HG03571 (cell line): ENCODE measurements at regions not wholly inside any gene's neighbourhood (a gene's known extent, or its start where the extent isn't known, plus 50 kb on each side); places are given as distances from the start of the nearest gene placed in this dataset.

Experiments
- ATAC-seq: cut with Tn5 transposase; IDR thresholded peaks from one replicate; pipeline ENCODE4 v1.9.1; 2021; ENCODE audit not compliant: unreplicated experiment

DNA sequence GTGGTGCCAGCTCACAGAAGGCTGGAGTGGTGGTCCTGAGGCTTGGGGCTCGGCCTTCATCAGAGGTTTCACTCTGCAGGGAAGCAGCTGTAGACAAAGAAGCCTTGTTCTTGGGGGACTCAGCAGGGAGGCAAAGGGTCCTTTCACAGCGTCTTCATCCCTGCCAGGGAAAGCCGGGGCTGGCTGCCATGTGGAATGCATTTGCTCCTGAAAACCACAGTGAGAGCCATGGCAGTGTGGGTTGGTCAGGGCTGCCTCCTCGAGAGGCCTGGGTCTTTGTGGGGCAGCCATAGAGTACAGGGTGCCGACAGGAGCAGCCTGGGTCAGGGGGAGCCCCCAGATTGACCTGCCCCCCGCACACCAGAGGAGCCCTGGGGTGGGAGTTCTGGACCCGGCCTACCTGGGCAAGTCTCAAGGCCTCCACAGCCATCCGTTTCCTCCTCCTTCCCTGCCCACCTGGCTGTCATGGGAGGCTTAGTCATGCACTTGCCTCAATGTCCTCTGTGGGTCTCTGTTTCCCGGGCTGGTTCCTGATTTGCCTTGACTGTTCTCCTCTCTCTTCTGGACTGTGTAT is 144.0 kb downstream of the CDC5L start:
- no peak for ATAC-seq

GRCh38 chr6:44533421-44533820 is 145.9 kb downstream of the CDC5L start:
- ATAC-seq = no peak

GRCh38 chr6:44534291-44534690 is 146.8 kb downstream of the CDC5L start:
- no peak for ATAC-seq

- ATAC-seq = no peak
Observed at GRCh38 chr6:44535446-44535845, 147.9 kb downstream of the CDC5L start.

DNA sequence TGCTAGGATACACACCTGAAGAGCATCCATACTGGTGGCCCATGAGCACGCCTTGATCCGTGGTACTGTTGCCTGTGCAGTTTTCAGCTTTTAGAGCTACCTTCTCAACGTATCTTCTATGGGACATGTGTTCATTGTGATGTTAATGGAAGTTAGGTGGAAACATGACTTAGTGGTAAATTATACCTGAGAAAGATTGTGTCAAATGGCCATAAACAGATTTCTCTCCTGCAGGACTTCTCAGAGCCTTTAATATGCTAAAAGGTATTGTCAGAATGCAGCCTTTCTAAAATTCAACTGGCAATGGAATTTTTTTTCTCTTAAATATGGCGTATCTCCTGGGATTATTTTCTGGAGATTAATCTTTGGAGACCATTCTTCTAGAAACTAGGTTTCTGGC is 148.5 kb downstream of the CDC5L start:
- ATAC-seq = no peak

DNA sequence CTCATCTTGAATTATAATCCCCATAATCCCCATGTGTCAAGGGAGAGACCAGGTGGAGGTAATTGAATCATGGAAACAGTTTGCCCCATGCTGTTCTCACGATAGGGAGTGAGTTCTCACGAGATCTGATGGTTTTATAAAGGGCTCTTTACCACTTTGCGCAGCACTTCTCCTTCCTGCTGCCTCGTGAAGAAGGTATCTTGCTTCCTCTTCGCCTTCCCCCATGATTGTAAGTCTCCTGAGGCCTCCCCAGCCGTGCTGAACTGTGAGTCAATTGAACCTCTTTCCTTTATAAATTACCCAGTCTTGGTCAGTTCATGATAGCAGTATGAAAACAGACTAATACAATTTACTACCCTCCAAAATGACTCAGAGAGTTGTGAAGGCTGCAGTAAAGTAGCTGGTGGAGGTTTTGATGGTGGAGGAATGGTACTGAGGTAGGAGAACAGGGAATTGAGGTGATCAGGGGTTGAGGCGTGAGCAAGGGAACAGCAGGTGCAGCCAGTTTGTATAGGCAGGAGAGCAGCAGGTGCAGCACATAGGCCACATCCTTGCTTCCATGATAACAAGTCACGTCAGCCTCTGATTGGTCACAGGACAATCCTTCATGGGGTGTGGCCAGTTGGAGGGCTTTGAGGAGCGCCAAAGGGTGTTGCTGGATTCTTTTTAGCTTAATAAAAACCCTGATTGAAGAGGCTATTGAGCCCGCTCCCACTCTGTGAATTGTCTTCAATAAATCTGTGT is 150.0 kb downstream of the CDC5L start:
- ATAC-seq = no peak

DNA sequence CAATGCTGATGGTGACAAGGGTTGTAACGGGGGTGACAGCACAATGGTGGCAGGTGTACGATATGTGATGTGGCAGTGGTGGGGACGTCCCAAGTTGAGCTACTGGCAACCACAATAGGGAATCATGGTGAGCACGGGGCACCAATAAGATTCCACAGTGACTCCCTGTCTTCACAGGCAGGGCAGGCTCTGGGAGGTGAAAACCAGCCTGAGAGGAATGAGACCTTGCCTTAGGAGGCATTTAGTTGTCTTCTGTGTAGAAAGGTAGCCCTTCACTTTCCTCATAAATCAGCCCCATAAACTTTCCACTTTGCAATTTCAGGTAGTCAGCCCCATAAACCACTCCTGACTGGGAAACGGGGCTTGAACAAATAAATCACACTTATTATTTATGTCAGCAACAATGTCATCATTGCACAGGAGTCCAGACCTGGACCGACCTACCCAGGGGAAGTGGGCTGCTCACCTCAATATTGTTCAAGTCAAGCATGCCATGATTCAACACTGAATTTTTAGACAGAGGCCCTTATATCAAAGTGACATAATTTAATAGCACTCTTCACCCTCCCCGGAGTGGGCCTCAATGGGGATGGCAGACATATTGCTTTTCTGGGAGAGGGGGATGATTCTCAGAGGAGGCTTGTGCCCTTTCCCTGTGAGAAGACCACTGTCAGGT is 150.8 kb downstream of the CDC5L start:
- no peak for ATAC-seq

- ATAC-seq = no peak
Observed at GRCh38 chr6:44538807-44539201, 151.3 kb downstream of the CDC5L start.

DNA sequence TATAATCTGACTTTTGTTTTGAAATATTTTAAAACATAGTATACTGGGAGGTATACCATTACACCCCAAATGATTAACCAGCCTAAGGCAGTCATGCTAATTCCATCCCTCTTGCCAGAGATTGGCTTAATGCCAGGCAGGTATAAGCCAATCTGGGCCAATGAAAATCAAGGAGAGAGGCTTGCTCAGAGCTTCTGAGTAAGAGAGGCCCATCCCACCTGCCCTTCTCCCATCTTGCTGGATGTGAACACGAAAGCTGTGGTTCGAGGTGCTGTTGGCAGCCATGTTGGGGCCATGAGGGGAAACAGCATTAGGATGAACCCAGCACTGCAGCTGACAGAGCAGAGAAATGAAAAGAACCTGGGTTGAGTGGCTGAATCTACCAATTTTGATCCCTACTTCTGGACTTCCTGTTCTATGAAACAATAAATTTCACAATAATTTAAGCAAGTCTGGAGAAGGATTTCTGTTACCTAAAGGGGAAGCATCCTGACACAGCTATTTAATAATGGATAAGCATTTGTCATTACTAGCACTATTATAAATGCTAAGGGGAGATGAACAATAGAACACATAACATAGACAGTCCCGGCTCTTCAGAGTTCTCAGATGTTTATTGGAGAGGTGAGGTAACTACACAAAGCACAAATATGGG is 152.3 kb downstream of the CDC5L start:
- ATAC-seq = no peak

GRCh38 chr6:44540881-44541280 is 153.4 kb downstream of the CDC5L start:
- ATAC-seq = no peak

DNA sequence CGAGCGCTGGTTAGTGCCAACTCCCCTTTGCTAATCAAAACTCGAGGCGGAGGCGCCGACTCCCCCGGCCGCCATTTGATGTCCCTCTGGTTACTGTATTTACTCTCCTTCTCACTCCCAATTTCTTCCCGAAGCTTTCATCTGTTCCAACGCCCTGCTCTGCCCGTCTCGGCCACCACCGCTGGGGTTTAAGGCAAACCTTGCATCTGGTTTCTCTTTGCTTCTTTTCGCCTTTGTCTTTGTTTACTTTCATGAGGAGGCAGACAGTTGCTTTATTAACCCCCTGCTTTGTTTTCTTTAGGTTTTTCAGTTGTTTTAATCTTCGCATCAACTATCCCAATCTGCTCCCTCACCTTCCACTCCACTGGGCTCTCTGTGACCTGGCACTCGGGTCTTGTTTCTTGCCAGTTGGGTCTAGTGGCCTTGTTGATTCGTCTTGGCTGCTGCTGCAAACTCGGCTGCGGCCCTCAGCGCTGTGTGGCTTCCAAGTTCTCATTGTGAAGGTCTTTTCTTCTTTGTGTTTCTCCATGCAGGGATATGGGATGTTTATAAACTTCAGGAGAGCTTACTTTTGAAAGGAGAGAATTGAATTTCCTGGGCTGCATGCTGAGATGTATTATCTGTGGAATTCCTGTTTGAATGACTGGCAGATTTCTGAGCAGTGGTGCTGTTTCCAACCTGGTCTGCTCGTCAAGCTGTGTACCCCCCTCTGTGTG is 155.1 kb downstream of the CDC5L start:
- ATAC-seq = no peak

- ATAC-seq = no peak
Observed at GRCh38 chr6:44543664-44544063, 156.2 kb downstream of the CDC5L start.

DNA sequence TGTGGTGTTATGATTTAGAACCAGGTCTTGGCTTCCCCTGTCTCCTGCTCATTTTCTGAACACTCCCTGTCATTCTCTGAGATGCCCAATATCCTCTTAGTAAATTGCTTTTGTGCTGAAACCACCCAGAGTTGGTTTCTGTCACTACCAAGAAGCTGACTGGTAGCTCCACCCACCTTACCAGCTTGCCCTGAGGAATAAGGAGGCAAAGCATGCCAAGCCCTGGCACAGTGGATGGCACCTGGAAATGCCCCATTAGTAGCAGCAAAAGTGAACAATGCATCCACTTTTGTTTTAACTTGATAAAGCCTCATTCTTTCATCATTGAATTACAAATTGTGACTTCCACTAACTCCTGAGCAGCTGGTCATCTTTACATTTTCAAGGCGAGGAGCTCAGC is 157.7 kb downstream of the CDC5L start:
- ATAC-seq = no peak

GRCh38 chr6:44548319-44548718 is 160.8 kb downstream of the CDC5L start:
- ATAC-seq = no peak

GRCh38 chr6:44549516-44549915 is 162.0 kb downstream of the CDC5L start:
- ATAC-seq = no peak

DNA sequence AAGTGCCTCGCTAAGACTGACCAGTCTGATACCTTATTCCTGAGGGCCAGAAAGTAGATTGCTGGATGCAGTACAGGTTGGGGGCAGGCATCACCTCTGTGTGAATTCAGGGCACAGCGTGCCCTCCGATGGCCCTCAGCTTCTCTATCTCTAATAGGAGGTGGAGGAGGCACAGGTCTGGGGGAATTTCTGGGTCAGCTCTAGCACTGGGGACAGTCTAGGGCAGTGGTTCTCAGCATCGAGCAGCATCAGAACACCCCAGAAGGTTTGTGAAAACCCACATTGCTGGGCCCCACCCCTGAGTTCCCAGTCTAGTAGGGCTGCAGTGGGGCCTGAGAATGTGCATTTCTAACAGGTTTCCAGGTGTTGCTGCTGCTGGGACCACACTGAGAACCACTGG is 166.7 kb downstream of the CDC5L start:
- no peak for ATAC-seq

DNA sequence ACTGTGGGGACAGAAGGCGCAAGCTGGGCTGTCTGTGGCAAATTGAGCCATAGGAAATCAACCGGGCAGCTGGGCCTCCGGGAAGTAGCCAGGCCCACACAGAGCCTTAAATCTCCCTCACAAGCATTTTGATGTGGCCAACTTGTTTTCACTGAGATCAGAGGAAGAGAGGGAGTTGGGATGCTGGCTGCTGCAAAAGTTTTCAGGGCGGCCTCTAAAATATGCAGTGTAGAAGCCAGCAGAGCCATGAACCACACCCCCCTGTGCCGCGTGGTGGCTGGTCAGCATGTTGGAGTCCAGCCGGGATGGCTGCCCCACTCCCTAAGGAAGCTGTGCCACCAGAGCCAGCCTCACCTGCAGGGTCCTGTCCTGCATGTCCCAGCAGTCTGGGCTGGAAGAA is 167.4 kb downstream of the CDC5L start:
- ATAC-seq = no peak

- no peak for ATAC-seq
Observed at GRCh38 chr6:44556046-44556445, 168.5 kb downstream of the CDC5L start.

DNA sequence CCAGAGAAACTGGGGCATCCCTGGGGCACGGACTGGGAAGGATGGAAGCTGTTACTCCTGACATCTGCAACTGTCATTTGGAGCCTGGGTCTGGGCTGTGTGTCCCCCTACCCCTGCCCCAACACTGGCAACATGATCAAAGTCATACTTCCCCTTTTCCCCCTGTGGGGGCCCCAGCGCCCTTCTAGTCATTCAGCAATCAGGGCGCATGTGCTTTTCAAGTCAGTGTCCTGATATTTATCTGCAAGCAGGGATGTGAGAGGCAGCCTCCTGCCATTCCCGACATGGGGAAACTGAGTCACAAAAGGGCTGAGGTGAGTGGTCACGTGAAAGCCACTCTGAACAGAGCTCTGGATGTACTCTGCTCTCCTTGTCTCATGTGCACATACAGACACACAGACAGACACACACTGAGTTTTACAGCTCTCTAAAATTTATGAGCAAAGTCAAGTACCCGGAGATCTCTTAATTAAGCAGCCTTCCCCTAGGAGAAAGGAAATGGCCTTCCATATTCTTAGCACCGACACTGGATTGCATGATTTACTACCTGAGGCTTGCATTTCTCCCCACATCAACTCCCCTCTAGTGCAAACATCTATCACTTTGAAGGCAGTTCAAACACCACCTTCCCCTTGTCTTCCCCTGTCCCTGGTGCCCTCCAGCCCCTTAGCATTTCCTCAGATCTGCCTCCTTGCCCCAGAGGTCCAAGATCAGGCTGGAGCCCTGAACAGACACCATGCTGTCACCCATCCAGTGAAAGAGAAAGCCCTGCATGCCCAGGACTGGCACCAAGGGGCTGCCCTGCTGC is 170.7 kb downstream of the CDC5L start:
- no peak for ATAC-seq

GRCh38 chr6:44558832-44559251 is 171.3 kb downstream of the CDC5L start:
- ATAC-seq = no peak
